Body of pancreas (tissue), 4 donors: ENCODE measurements at regions not wholly inside any gene's neighbourhood (a gene's known extent, or its start where the extent isn't known, plus 50 kb on each side); places are given as distances from the start of the nearest gene placed in this dataset.

Source experiments
- ATAC-seq: fragments of 150-250 bp; one replicate; pipeline ENCODE4 v1.9.1; 2016
- DNase-seq, 4 donors: peaks; one replicate each; pipeline ENCODE4 v3.0.0-alpha.2; 2019
- H3K27ac ChIP-seq, 4 donors: fragments of 200-600 bp; sonication (generic); 1 replicate in 3 of 4; 2 replicates in 1 of 4; pipeline versions ENCODE4 v1.5.1 to v1.6.1; 2016 to 2019; ENCODE audit warnings: mild to moderate bottlenecking in 1 of 4, mixed read lengths in 1 of 4, moderate library complexity in 1 of 4
- H3K27me3 ChIP-seq, 2 donors: fragments of 200-600 bp; sonication (generic); one replicate each; pipeline ENCODE4 v1.6.0; 2016; ENCODE audit warnings: mild to moderate bottlenecking in 1 of 2
- H3K36me3 ChIP-seq, 2 donors: fragments of 200-600 bp; sonication (generic); replicated peaks in 1 of 2; 2 replicates each; pipeline ENCODE4 v1.5.1; 2016; ENCODE audit warnings: low read depth in 2 of 2; ENCODE audit not compliant: insufficient read depth in 1 of 2
- H3K4me1 ChIP-seq: fragments of 200-600 bp; sonication (generic); one replicate; pipeline ENCODE4 v1.6.0; 2016
- H3K4me3 ChIP-seq, 2 donors: fragments of 200-600 bp; sonication (generic); 1 replicate in 1 of 2; 2 replicates in 1 of 2; pipeline ENCODE4 v1.5.1; 2016 to 2019
- H3K9me3 ChIP-seq, 3 donors: fragments of 200-600 bp; sonication (generic); 1 replicate in 2 of 3; 2 replicates in 1 of 3; pipeline ENCODE4 v1.5.1; 2016
- POLR2A ChIP-seq, 3 donors: fragments of 450-650 bp; IDR thresholded peaks; one replicate each; pipeline ENCODE4 v1.6.1; 2016; ENCODE audit warnings: antibody characterized with exemption in 3 of 3, mild to moderate bottlenecking in 2 of 3
- WGBS, 2 donors: methylation state at CpG; one replicate each; pipeline ENCODE4 v1.1.5; 2017; 5-methylcytosine and 5-hydroxymethylcytosine counted together
- intact Hi-C: fragments of 100-400 bp; cut with DNase I; formaldehyde crosslinking; loops from one replicate; pipeline ENCODE4 v1.15.1; 2023
- TF ChIP-seq, protein P1 (sequence below), 7 experiments: fragments of 450-650 bp in 4 of 7; fragments of 200-600 bp in 3 of 7; sonication (generic) in 3 of 7; IDR thresholded peaks; one replicate each; pipeline ENCODE4 v1.5.1; 2016 to 2019; ENCODE audit warnings: antibody characterized with exemption in 7 of 7

DNA sequence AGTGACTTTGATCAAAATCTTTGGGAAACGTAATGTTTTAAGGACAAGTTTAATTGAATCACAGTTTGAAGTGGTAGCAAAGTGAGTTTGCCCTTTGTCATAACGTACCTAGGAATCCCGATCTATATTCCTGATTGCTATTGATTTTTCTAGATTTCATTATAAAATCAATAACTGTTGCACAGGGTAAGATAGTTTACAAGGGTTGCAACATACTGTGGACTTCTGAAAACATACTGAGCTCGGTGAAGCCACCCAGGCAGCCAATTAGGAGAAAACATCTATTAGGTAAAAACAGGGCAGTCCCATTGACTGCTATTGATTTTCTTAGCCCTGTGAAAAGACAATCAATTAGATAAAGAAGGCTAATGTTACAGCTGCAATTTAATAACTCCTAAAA lies 659.9 kb downstream of the ISL1 start:
- WGBS, 2 donors: 20% methylated on average over 4 of the region's 4 CpGs
- intact Hi-C loops: no loop called here
- H3K4me1 ChIP-seq: no peaks in the 10 kb centered on the region
- no peak for ATAC-seq
- no peak overlapping the region for H3K27ac ChIP-seq
- TF ChIP-seq, protein P1, sequence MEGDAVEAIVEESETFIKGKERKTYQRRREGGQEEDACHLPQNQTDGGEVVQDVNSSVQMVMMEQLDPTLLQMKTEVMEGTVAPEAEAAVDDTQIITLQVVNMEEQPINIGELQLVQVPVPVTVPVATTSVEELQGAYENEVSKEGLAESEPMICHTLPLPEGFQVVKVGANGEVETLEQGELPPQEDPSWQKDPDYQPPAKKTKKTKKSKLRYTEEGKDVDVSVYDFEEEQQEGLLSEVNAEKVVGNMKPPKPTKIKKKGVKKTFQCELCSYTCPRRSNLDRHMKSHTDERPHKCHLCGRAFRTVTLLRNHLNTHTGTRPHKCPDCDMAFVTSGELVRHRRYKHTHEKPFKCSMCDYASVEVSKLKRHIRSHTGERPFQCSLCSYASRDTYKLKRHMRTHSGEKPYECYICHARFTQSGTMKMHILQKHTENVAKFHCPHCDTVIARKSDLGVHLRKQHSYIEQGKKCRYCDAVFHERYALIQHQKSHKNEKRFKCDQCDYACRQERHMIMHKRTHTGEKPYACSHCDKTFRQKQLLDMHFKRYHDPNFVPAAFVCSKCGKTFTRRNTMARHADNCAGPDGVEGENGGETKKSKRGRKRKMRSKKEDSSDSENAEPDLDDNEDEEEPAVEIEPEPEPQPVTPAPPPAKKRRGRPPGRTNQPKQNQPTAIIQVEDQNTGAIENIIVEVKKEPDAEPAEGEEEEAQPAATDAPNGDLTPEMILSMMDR (IDR thresholded peaks at IDR 0.05): no peak
- TF ChIP-seq POLR2A (IDR thresholded peaks at IDR 0.05): no peak
- no peak for DNase-seq
- H3K4me3 ChIP-seq: no peak overlapping the region
- H3K9me3 ChIP-seq: no peaks in the 10 kb centered on the region
- H3K27me3 ChIP-seq: no peaks in the 10 kb centered on the region
- no peaks in the 10 kb centered on the region for H3K36me3 ChIP-seq

DNA sequence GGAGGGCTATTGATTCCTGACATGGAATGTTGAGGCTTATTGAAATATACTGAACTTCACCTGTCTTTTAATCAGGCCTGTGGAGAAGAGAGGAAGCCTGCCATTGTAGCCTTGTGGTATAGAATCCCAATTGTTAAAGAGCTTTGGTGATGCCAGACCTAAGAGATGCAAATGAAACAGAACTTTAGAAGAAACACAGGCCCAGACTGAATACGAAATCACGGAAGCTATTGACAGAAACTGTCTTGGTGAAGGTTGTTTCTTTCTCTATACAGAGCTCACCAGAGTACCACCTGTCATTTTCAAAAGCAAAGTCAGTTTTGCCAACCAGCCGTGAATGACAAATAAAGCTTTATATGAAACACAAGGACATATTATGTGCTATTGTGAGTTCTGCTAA lies 660.3 kb downstream of the ISL1 start:
- H3K27me3 ChIP-seq: no peaks in the 10 kb centered on the region
- no peak overlapping the region for H3K4me3 ChIP-seq
- H3K27ac ChIP-seq: no peak overlapping the region
- no peak for DNase-seq
- H3K4me1 ChIP-seq: no peaks in the 10 kb centered on the region
- no peak for ATAC-seq
- WGBS, 2 donors: 42 to 65% methylated on average over 3 of the region's 3 CpGs
- H3K9me3 ChIP-seq: no peaks in the 10 kb centered on the region
- no peaks in the 10 kb centered on the region for H3K36me3 ChIP-seq
- TF ChIP-seq POLR2A (IDR thresholded peaks at IDR 0.05): no peak
- intact Hi-C loops: no loop called here

DNA sequence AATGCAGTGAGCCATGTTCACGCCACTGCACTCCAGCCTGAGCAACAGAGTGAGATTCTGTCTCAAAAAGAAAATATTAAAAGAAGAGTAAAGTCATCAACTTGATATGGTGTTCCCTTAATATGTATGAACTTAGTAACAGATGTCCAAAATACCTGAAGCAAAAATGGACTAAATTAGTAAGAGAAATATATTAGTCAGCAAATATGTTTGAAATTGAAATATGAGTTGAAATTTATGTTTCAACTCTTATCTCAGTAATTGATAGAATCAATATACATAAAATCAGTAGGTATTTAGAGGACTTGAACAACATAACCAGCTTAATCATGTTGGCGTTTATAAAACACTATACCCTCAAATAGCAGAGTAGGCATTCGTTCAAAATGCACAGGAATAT lies 668.5 kb downstream of the ISL1 start:
- Histone ChIP-seq H3K4me1 (no peaks in the 10 kb centered on the region), H3K4me3 (no peak overlapping the region), H3K27me3 (no peaks in the 10 kb centered on the region), H3K27ac (no peak overlapping the region), H3K9me3 (no peaks in the 10 kb centered on the region), H3K36me3 (no peaks in the 10 kb centered on the region)
- 70 to 78% methylated on average over 3 of the region's 3 CpGs for WGBS, 2 donors
- ATAC-seq: no peak
- intact Hi-C loops: no loop called here
- TF ChIP-seq POLR2A (IDR thresholded peaks at IDR 0.05): no peak
- TF ChIP-seq, protein P1 (IDR thresholded peaks at IDR 0.05): no peak
- DNase-seq: no peak

DNA sequence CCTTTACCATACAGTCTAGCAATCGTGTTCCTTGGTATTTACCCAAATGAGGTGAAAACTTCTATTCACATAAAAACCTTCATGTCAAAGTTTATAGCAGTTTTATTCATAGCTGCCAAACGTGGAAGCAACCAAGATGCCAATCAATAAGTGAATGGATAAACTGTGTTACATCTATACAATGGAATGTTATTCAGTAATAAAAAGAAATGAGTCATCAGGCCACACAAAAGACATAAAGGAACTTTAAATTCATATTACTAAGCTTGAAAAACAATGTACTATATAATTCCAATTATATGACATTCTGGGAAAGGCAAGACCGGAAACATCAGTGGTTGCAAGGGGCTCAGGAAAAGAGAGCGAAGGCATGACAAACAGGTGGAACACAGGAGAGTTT lies 679.9 kb downstream of the ISL1 start:
- Histone ChIP-seq H3K4me3 (no peak overlapping the region), H3K27me3 (no peaks in the 10 kb centered on the region), H3K27ac (no peak overlapping the region), H3K9me3 (no peaks in the 10 kb centered on the region), H3K4me1 (no peaks in the 10 kb centered on the region), H3K36me3 (no peaks in the 10 kb centered on the region)
- DNase-seq (no peak), ATAC-seq (no peak)
- TF ChIP-seq POLR2A (IDR thresholded peaks at IDR 0.05): no peak
- TF ChIP-seq, protein P1 (IDR thresholded peaks at IDR 0.05): no peak
- intact Hi-C loops: no loop called here
- WGBS, 2 donors: 43 to 45% methylated on average over 4 of the region's 4 CpGs

DNA sequence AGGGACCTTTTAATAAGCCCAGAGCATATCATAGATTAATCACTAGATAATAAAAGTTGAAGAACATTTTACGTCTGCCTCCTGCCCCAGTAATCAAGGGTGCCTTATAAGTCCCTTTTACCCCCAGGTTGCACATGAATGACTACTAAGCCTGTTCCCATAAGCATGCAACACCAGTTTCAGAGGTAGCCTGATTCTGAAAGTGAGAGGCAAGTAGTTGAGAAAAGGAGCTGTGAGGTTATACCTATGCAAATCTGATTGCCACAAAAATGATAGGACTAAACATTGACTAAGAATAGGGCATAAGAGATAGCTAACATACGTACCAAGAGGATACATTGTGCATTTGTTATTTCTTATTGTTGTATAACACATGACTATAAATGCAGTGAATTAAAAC lies 681.9 kb downstream of the ISL1 start:
- no peaks in the 10 kb centered on the region for H3K27me3 ChIP-seq
- no peaks in the 10 kb centered on the region for H3K4me1 ChIP-seq
- H3K27ac ChIP-seq: no peak overlapping the region
- TF ChIP-seq, protein P1 (IDR thresholded peaks at IDR 0.05): no peak
- TF ChIP-seq POLR2A (IDR thresholded peaks at IDR 0.05): no peak
- WGBS, 2 donors: 52 to 54% methylated on average over 2 of the region's 2 CpGs
- no peaks in the 10 kb centered on the region for H3K36me3 ChIP-seq
- intact Hi-C loops: no loop called here
- no peaks in the 10 kb centered on the region for H3K9me3 ChIP-seq
- no peak for ATAC-seq
- no peak overlapping the region for H3K4me3 ChIP-seq
- no peak for DNase-seq
